ENCODE measurements at regions not wholly inside any gene's neighbourhood (a gene's known extent, or its start where the extent isn't known, plus 50 kb on each side); places are given as distances from the start of the nearest gene placed in this dataset.

- no peak for ATAC-seq
- CTCF ChIA-PET = no interaction called here
These were observed 199.6 kb upstream of the MID1 start for GRCh38 chrX:10819973-10820372.

GRCh38 chrX:10821293-10821692 is 200.9 kb upstream of the MID1 start:
- ChIA-PET CTCF (no interaction called here), POLR2A (no interaction called here)
- H3K27ac ChIP-seq (ENCODE audit: low read length) = no peak overlapping the region
- H3K9me3 ChIP-seq (ENCODE audit: control insufficient read depth, insufficient read depth, low read depth, low read length) = no peaks in the 10 kb centered on the region
- TF ChIP-seq CTCF (IDR thresholded peaks at IDR 0.05) = no peak
- TF ChIP-seq TCF7L2 (IDR thresholded peaks at IDR 0.05; ENCODE audit: low read depth, low read length) = no peak
- no peak for TF ChIP-seq SIN3A (IDR thresholded peaks at IDR 0.05; ENCODE audit: borderline replicate concordance, insufficient read depth, low read depth, low read length)
- no peak for TF ChIP-seq REST (IDR thresholded peaks at IDR 0.05; ENCODE audit: insufficient read depth in 1 of 2, low read depth in 2 of 2, low read length in 1 of 2)
- TF ChIP-seq POLR2AphosphoS5 (IDR thresholded peaks at IDR 0.05; ENCODE audit: low read depth, low read length) = no peak
- no peaks in the 10 kb centered on the region for H3K4me1 ChIP-seq (ENCODE audit: control insufficient read depth, insufficient read depth, low read length)
- no peaks in the 10 kb centered on the region for H3K27me3 ChIP-seq (ENCODE audit: control insufficient read depth, insufficient read depth, low read length)
- ATAC-seq = no peak
- no peak for DNase-seq (ENCODE audit: low read depth, low spot score)
- no peaks in the 10 kb centered on the region for H3K36me3 ChIP-seq (ENCODE audit: control insufficient read depth, insufficient read depth, low read length)
- in situ Hi-C loops (cut with HindIII; ENCODE audit: low pct_unique_long_range_greater_than_20kb, low sequenced_read_pairs) = no loop called here
- BruUV-seq (replicated peaks) = no TSS peak
- no peak overlapping the region for H3K4me3 ChIP-seq (ENCODE audit: low read depth in 2 of 2, low read length in 2 of 2)
- intact Hi-C loops (cut with micrococcal nuclease; ENCODE audit: unreplicated experiment) = no loop called here

More at GRCh38 chrX:10819973-10820372, 199.6 kb upstream of the MID1 start:
- DNase-seq (ENCODE audit: low read depth, low spot score) = no peak
- Histone ChIP-seq H3K27ac (ENCODE audit: low read length) (no peak overlapping the region), H3K4me1 (ENCODE audit: control insufficient read depth, insufficient read depth, low read length) (no peaks in the 10 kb centered on the region), H3K36me3 (ENCODE audit: control insufficient read depth, insufficient read depth, low read length) (no peaks in the 10 kb centered on the region), H3K4me3 (ENCODE audit: low read depth in 2 of 2, low read length in 2 of 2) (no peak overlapping the region), H3K27me3 (ENCODE audit: control insufficient read depth, insufficient read depth, low read length) (no peaks in the 10 kb centered on the region), H3K9me3 (ENCODE audit: control insufficient read depth, insufficient read depth, low read depth, low read length) (no peaks in the 10 kb centered on the region)
- no TSS peak for BruUV-seq (replicated peaks)
- POLR2A ChIA-PET = no interaction called here
- intact Hi-C loops (cut with micrococcal nuclease; ENCODE audit: unreplicated experiment) = no loop called here
- in situ Hi-C loops (cut with HindIII; ENCODE audit: low pct_unique_long_range_greater_than_20kb, low sequenced_read_pairs) = no loop called here
- TF ChIP-seq SIN3A (IDR thresholded peaks at IDR 0.05; ENCODE audit: borderline replicate concordance, insufficient read depth, low read depth, low read length) (no peak), CTCF (IDR thresholded peaks at IDR 0.05) (no peak), POLR2AphosphoS5 (IDR thresholded peaks at IDR 0.05; ENCODE audit: low read depth, low read length) (no peak), REST (IDR thresholded peaks at IDR 0.05; ENCODE audit: insufficient read depth in 1 of 2, low read depth in 2 of 2, low read length in 1 of 2) (no peak), TCF7L2 (IDR thresholded peaks at IDR 0.05; ENCODE audit: low read depth, low read length) (no peak)

Measured in Panc1 (cell line).